Large intestine (tissue), 3 donors: ENCODE measurements at regions not wholly inside any gene's neighbourhood (a gene's known extent, or its start where the extent isn't known, plus 50 kb on each side); places are given as distances from the start of the nearest gene placed in this dataset.
"Not testable (repeated sequence)": the region's sequence is repeated elsewhere in the genome, so short reads cannot be mapped to it uniquely, and the experiment has no call there.

Source experiments
- DNase-seq, 2 donors: peaks; one replicate each; pipeline versions ENCODE4 v3.0.0 to v3.0.0-alpha.2; 2013
- H3K27ac ChIP-seq: one replicate; pipeline ENCODE4 v1.5.1; 2013; ENCODE audit warnings: low read length
- H3K27me3 ChIP-seq: 2 replicates; pipeline ENCODE4 v1.6.1; 2013; ENCODE audit warnings: low read length; ENCODE audit not compliant: control insufficient read depth, insufficient read depth
- H3K36me3 ChIP-seq: 2 replicates; pipeline ENCODE4 v1.6.1; 2013; ENCODE audit warnings: low read length; ENCODE audit not compliant: control insufficient read depth, insufficient read depth
- H3K4me1 ChIP-seq: one replicate; pipeline ENCODE4 v1.6.1; 2013; ENCODE audit warnings: low read length; ENCODE audit not compliant: control insufficient read depth, insufficient read depth
- H3K4me3 ChIP-seq: one replicate; pipeline ENCODE4 v1.5.1; 2013; ENCODE audit warnings: low read length
- H3K9me3 ChIP-seq: one replicate; pipeline ENCODE4 v1.6.1; 2013; ENCODE audit warnings: mild to moderate bottlenecking, low read depth, low read length, moderate library complexity; ENCODE audit not compliant: control insufficient read depth
- WGBS: methylation state at CpG from one replicate; pipeline ENCODE4 v1.1.5; 2013; ENCODE audit warnings: low lambda C conversion rate; ENCODE audit not compliant: insufficient coverage; 5-methylcytosine and 5-hydroxymethylcytosine counted together

GRCh38 chrX:26580021-26580420 lies 364.1 kb downstream of the MAGEB5 start:
- Histone ChIP-seq H3K4me3 (no peak overlapping the region), H3K9me3 (no peaks in the 10 kb centered on the region), H3K4me1 (no peaks in the 10 kb centered on the region), H3K27me3 (no peaks in the 10 kb centered on the region), H3K27ac (no peak overlapping the region), H3K36me3 (no peaks in the 10 kb centered on the region)
- no CpG with 5 or more reads among the region's 1 CpG for WGBS
- DNase-seq = no peak

- DNase-seq = no peak
- Histone ChIP-seq H3K4me1 (no peaks in the 10 kb centered on the region), H3K36me3 (no peaks in the 10 kb centered on the region), H3K27me3 (no peaks in the 10 kb centered on the region), H3K27ac (no peak overlapping the region), H3K4me3 (no peak overlapping the region), H3K9me3 (no peaks in the 10 kb centered on the region)
Observed at GRCh38 chrX:26574234-26574633, 358.3 kb downstream of the MAGEB5 start.

- no peaks in the 10 kb centered on the region for H3K27me3 ChIP-seq
- no peaks in the 10 kb centered on the region for H3K36me3 ChIP-seq
- DNase-seq = no peak
- H3K9me3 ChIP-seq = peaks cover 7% of the 10 kb centered on the region
- no peak overlapping the region for H3K4me3 ChIP-seq
- H3K27ac ChIP-seq = no peak overlapping the region
- no CpG with 5 or more reads among the region's 1 CpG for WGBS
- H3K4me1 ChIP-seq = no peaks in the 10 kb centered on the region
Observed at GRCh38 chrX:26562156-26562555, 346.2 kb downstream of the MAGEB5 start.

- Histone ChIP-seq H3K27ac (no peak overlapping the region), H3K27me3 (no peaks in the 10 kb centered on the region), H3K36me3 (no peaks in the 10 kb centered on the region), H3K4me3 (no peak overlapping the region), H3K4me1 (no peaks in the 10 kb centered on the region), H3K9me3 (peaks cover 7% of the 10 kb centered on the region)
- no CpG with 5 or more reads among the region's 3 CpGs for WGBS
- no peak for DNase-seq
Observed at GRCh38 chrX:26559855-26560254, 343.9 kb downstream of the MAGEB5 start.

- DNase-seq = no peak
- Histone ChIP-seq H3K36me3 (no peaks in the 10 kb centered on the region), H3K9me3 (peaks cover 7% of the 10 kb centered on the region), H3K4me3 (no peak overlapping the region), H3K27me3 (no peaks in the 10 kb centered on the region), H3K27ac (no peak overlapping the region), H3K4me1 (no peaks in the 10 kb centered on the region)
- WGBS = no CpG with 5 or more reads among the region's 29 CpGs
Observed at GRCh38 chrX:26558719-26559386, 342.9 kb downstream of the MAGEB5 start.

GRCh38 chrX:26557691-26558321 lies 341.8 kb downstream of the MAGEB5 start:
- Histone ChIP-seq H3K4me3 (no peak overlapping the region), H3K9me3 (peaks cover 7% of the 10 kb centered on the region), H3K36me3 (no peaks in the 10 kb centered on the region), H3K27me3 (no peaks in the 10 kb centered on the region), H3K4me1 (no peaks in the 10 kb centered on the region), H3K27ac (no peak overlapping the region)
- no peak for DNase-seq
- WGBS = no CpG with 5 or more reads among the region's 35 CpGs

DNA sequence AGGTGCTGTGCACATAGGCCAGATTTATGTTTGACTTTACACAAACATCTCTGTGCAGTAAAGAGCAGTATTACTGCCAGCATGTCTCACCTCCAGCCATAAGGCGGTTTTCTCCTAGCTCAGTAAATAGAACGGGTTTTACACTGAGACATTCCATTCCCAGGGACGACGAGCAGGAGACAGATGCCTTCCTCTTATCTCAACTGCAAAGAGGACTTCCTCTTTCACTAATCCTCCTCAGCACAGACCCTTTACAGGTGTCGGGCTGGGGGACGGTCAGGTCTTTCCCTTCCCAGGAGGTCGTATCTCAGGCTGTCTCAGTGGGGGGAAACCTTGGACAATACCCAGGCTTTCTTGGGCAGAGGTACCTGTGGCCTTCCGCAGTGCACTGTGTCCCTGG lies 309.8 kb downstream of the MAGEB5 start:
- WGBS = no CpG with 5 or more reads among the region's 8 CpGs
- not testable (repeated sequence) for H3K4me1 ChIP-seq, H3K27ac ChIP-seq, H3K36me3 ChIP-seq, H3K4me3 ChIP-seq, H3K27me3 ChIP-seq, H3K9me3 ChIP-seq
- DNase-seq = peak in 1 of 2 donors; percentile 3

DNA sequence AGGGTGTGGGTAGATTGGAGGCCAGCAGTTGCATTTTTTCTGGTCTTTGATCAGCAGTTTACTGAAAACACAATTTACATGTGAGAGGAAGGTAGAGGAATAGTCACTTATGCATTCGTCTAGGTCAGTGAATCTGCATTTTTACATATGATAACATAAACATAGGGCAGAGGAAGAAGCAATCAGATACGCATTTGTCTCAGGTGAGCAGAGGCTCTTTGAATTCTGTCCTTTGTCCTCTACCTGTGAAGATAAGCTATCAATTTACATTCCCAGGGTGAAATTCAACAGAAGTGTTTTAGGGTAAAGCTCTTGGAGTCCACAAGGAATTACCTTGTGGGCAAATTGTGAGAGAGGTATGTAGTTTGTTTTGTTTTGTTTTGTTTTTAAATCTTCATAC lies 306.5 kb downstream of the MAGEB5 start:
- no peaks in the 10 kb centered on the region for H3K36me3 ChIP-seq
- H3K27me3 ChIP-seq = no peaks in the 10 kb centered on the region
- H3K4me1 ChIP-seq = no peaks in the 10 kb centered on the region
- H3K4me3 ChIP-seq = no peak overlapping the region
- H3K27ac ChIP-seq = no peak overlapping the region
- WGBS = no CpG with 5 or more reads among the region's 2 CpGs
- H3K9me3 ChIP-seq = no peaks in the 10 kb centered on the region
- peak in 1 of 2 donors; percentile 1 for DNase-seq

- Histone ChIP-seq H3K4me3 (no peak overlapping the region), H3K27ac (no peak overlapping the region), H3K9me3 (no peaks in the 10 kb centered on the region), H3K27me3 (no peaks in the 10 kb centered on the region), H3K36me3 (no peaks in the 10 kb centered on the region), H3K4me1 (no peaks in the 10 kb centered on the region)
- WGBS = 80% methylated on average over 1 of the region's 5 CpGs
- DNase-seq = no peak
Observed at GRCh38 chrX:26511589-26512363, 295.8 kb downstream of the MAGEB5 start.

- no CpG with 5 or more reads among the region's 5 CpGs for WGBS
- DNase-seq = no peak
- Histone ChIP-seq H3K27me3 (no peaks in the 10 kb centered on the region), H3K4me3 (no peak overlapping the region), H3K4me1 (no peaks in the 10 kb centered on the region), H3K36me3 (no peaks in the 10 kb centered on the region), H3K9me3 (no peaks in the 10 kb centered on the region), H3K27ac (no peak overlapping the region)
Observed at GRCh38 chrX:26470941-26471340, 255.0 kb downstream of the MAGEB5 start.
